Naive thymus-derived CD4-positive, alpha-beta T cell (primary cell): ENCODE measurements at regions not wholly inside any gene's neighbourhood (a gene's known extent, or its start where the extent isn't known, plus 50 kb on each side); places are given as distances from the start of the nearest gene placed in this dataset.

Experiments
- ATAC-seq: fragments of 150-1000 bp; cut with Tn5 transposase; 2 replicates; pipeline ENCODE4 v1.10.0; 2021; ENCODE audit warnings: mild to moderate bottlenecking, moderate library complexity
- CTCF ChIA-PET: fragments of 350-600 bp; sonication (Branson Sonifier 250); formaldehyde crosslinking; loops from one replicate; lab custom pipeline; 2021; ENCODE audit warnings: antibody characterized with exemption; lab: Charles Lee
- POLR2A ChIA-PET: fragments of 350-600 bp; sonication (Branson Sonifier 250); formaldehyde crosslinking; loops from one replicate; lab custom pipeline; 2021; ENCODE audit warnings: antibody characterized with exemption, inconsistent platforms; lab: Charles Lee
- DNase-seq, 9 donors: peaks; one replicate each; pipeline versions ENCODE4 v3.0.0 to v3.0.0-alpha.2; 2020 to 2022; ENCODE audit warnings: mixed read lengths in 1 of 9
- H3K27ac ChIP-seq: one replicate; pipeline ENCODE4 v1.7.0; 2013; ENCODE audit warnings: mild to moderate bottlenecking, low read depth, low read length, moderate library complexity
- H3K27me3 ChIP-seq, 2 donors: one replicate each; pipeline ENCODE4 v1.7.0; 2013; ENCODE audit warnings: low read length in 2 of 2, mild to moderate bottlenecking in 2 of 2, moderate library complexity in 2 of 2; ENCODE audit not compliant: control insufficient read depth in 2 of 2, insufficient read depth in 2 of 2
- H3K36me3 ChIP-seq, 3 experiments: 1 replicate in 2 of 3; 2 replicates in 1 of 3; pipeline ENCODE4 v1.7.0; 2013; ENCODE audit warnings: low read length in 3 of 3, mild to moderate bottlenecking in 3 of 3, moderate library complexity in 1 of 3; ENCODE audit not compliant: insufficient read depth in 3 of 3, control insufficient read depth in 2 of 3
- H3K4me1 ChIP-seq, 2 donors: one replicate each; pipeline ENCODE4 v1.7.0; 2013; ENCODE audit warnings: low read length in 2 of 2, mild to moderate bottlenecking in 2 of 2, moderate library complexity in 1 of 2; ENCODE audit not compliant: control insufficient read depth in 2 of 2, insufficient read depth in 2 of 2
- H3K4me3 ChIP-seq: 2 replicates; pipeline ENCODE4 v1.7.0; 2013; ENCODE audit warnings: mild to moderate bottlenecking, low read length
- H3K9me3 ChIP-seq, 3 experiments: 1 replicate in 2 of 3; 2 replicates in 1 of 3; pipeline ENCODE4 v1.7.0; 2013; ENCODE audit warnings: low read length in 3 of 3; ENCODE audit not compliant: control insufficient read depth in 2 of 3
- H3K27ac Mint-ChIP-seq, 9 donors: one replicate each; pipeline ENCODE4 v1.8.0; 2020 to 2022; ENCODE audit warnings: mixed read lengths in 9 of 9, mild to moderate bottlenecking in 8 of 9, moderate library complexity in 5 of 9, inconsistent platforms in 2 of 9
- H3K27me3 Mint-ChIP-seq, 5 donors: one replicate each; pipeline ENCODE4 v1.8.0; 2021 to 2022; ENCODE audit warnings: mixed read lengths in 5 of 5, mild to moderate bottlenecking in 1 of 5
- H3K36me3 Mint-ChIP-seq, 5 donors: one replicate each; pipeline ENCODE4 v1.8.0; 2020 to 2022; ENCODE audit warnings: mixed read lengths in 5 of 5, mild to moderate bottlenecking in 3 of 5, inconsistent platforms in 1 of 5
- H3K4me1 Mint-ChIP-seq, 7 donors: one replicate each; pipeline ENCODE4 v1.8.0; 2020 to 2022; ENCODE audit warnings: mixed read lengths in 7 of 7, mild to moderate bottlenecking in 3 of 7, inconsistent platforms in 1 of 7
- H3K4me3 Mint-ChIP-seq, 10 donors: one replicate each; pipeline ENCODE4 v1.8.0; 2020 to 2022; ENCODE audit warnings: mild to moderate bottlenecking in 10 of 10, mixed read lengths in 10 of 10, moderate library complexity in 6 of 10, inconsistent platforms in 2 of 10
- H3K9me3 Mint-ChIP-seq, 11 donors: one replicate each; pipeline ENCODE4 v1.8.0; 2020 to 2022; ENCODE audit warnings: mixed read lengths in 11 of 11, mild to moderate bottlenecking in 4 of 11, inconsistent platforms in 1 of 11, moderate library complexity in 1 of 11
- intact Hi-C, 2 donors: fragments of 100-400 bp; cut with micrococcal nuclease; formaldehyde crosslinking; loops; one replicate each; pipeline ENCODE4 v1.15.1; 2023

- CTCF ChIA-PET: no interaction called here
- no peak overlapping the region for H3K27ac Mint-ChIP-seq
- H3K36me3 ChIP-seq: no peaks in the 10 kb centered on the region
- peaks cover 0 to 2% (median 0%) of the 10 kb centered on the region in 7 donors for H3K4me1 Mint-ChIP-seq
- peaks cover 0 to 6% (median 3%) of the 10 kb centered on the region in 5 donors for H3K27me3 Mint-ChIP-seq
- H3K27me3 ChIP-seq: no peaks in the 10 kb centered on the region
- H3K9me3 ChIP-seq: no peaks in the 10 kb centered on the region
- H3K36me3 Mint-ChIP-seq: no peaks in the 10 kb centered on the region
- no peak for DNase-seq
- no peak for ATAC-seq
- no peaks in the 10 kb centered on the region for H3K9me3 Mint-ChIP-seq
- no peaks in the 10 kb centered on the region for H3K4me1 ChIP-seq
- no peak overlapping the region for H3K4me3 ChIP-seq
- intact Hi-C loops: no loop called here
- no peak overlapping the region for H3K4me3 Mint-ChIP-seq
- POLR2A ChIA-PET: no interaction called here
- no peak overlapping the region for H3K27ac ChIP-seq
Measured at GRCh38 chr7:20560325-20561180, 54.9 kb upstream of the ABCB5 start.

GRCh38 chr7:20561466-20561865, 54.0 kb upstream of the ABCB5 start:
- no peak overlapping the region for H3K27ac Mint-ChIP-seq
- H3K4me1 Mint-ChIP-seq: peaks cover 0 to 2% (median 0%) of the 10 kb centered on the region in 7 donors
- ChIA-PET CTCF (no interaction called here), POLR2A (no interaction called here)
- DNase-seq (no peak), ATAC-seq (no peak)
- Histone ChIP-seq H3K4me1 (no peaks in the 10 kb centered on the region), H3K4me3 (no peak overlapping the region), H3K9me3 (no peaks in the 10 kb centered on the region), H3K27ac (no peak overlapping the region), H3K27me3 (no peaks in the 10 kb centered on the region), H3K36me3 (no peaks in the 10 kb centered on the region)
- H3K9me3 Mint-ChIP-seq: peaks cover 0 to 3% (median 0%) of the 10 kb centered on the region in 11 donors
- intact Hi-C loops: no loop called here
- no peaks in the 10 kb centered on the region for H3K36me3 Mint-ChIP-seq
- no peak overlapping the region for H3K4me3 Mint-ChIP-seq
- peaks cover 0 to 6% (median 3%) of the 10 kb centered on the region in 5 donors for H3K27me3 Mint-ChIP-seq

- Mint-ChIP-seq H3K4me1 (peaks cover 0 to 2% (median 0%) of the 10 kb centered on the region in 7 donors), H3K27me3 (peaks cover 0 to 6% (median 3%) of the 10 kb centered on the region in 5 donors), H3K27ac (no peak overlapping the region), H3K4me3 (no peak overlapping the region), H3K36me3 (no peaks in the 10 kb centered on the region), H3K9me3 (peaks cover 0 to 3% (median 0%) of the 10 kb centered on the region in 11 donors)
- no peak for ATAC-seq
- intact Hi-C loops: no loop called here
- Histone ChIP-seq H3K36me3 (no peaks in the 10 kb centered on the region), H3K4me1 (no peaks in the 10 kb centered on the region), H3K27me3 (no peaks in the 10 kb centered on the region), H3K9me3 (no peaks in the 10 kb centered on the region), H3K4me3 (no peak overlapping the region), H3K27ac (no peak overlapping the region)
- POLR2A ChIA-PET: no interaction called here
- no peak for DNase-seq
- CTCF ChIA-PET: no interaction called here
Measured at GRCh38 chr7:20561908-20562307, 53.6 kb upstream of the ABCB5 start.

GRCh38 chr7:20562461-20562860, 53.0 kb upstream of the ABCB5 start:
- H3K27ac ChIP-seq: no peak overlapping the region
- H3K4me3 ChIP-seq: no peak overlapping the region
- no peaks in the 10 kb centered on the region for H3K36me3 ChIP-seq
- Mint-ChIP-seq H3K4me3 (no peak overlapping the region), H3K4me1 (no peaks in the 10 kb centered on the region), H3K27me3 (peaks cover 0 to 6% (median 3%) of the 10 kb centered on the region in 5 donors), H3K9me3 (peaks cover 0 to 7% (median 0%) of the 10 kb centered on the region in 11 donors), H3K36me3 (no peaks in the 10 kb centered on the region), H3K27ac (no peak overlapping the region)
- no peak for DNase-seq
- ChIA-PET CTCF (no interaction called here), POLR2A (no interaction called here)
- intact Hi-C loops: no loop called here
- no peaks in the 10 kb centered on the region for H3K27me3 ChIP-seq
- no peaks in the 10 kb centered on the region for H3K9me3 ChIP-seq
- no peaks in the 10 kb centered on the region for H3K4me1 ChIP-seq
- ATAC-seq: no peak
